ENCODE measurements at regions not wholly inside any gene's neighbourhood (a gene's known extent, or its start where the extent isn't known, plus 50 kb on each side); places are given as distances from the start of the nearest gene placed in this dataset.

DNA sequence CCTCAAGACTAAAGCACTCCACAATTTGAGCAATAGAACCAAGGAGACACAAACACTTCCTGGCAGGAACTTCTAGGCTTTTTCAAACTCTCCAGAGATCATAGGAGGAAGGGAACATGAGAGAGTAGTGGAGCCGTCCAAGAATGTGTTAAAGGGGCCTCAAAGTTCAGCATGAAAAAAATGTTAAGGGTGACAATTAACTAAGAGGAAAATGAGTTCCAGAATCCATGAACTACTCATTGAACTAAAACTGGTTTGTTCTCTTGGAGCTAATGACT, 122.0 kb downstream of the WIF1 start:
- no peak for DNase-seq
